Transverse colon (tissue), 4 donors: ENCODE measurements at regions not wholly inside any gene's neighbourhood (a gene's known extent, or its start where the extent isn't known, plus 50 kb on each side); places are given as distances from the start of the nearest gene placed in this dataset.

Source experiments
- CTCF ChIP-seq, 5 experiments: fragments of 200-600 bp in 3 of 5; fragments of 450-650 bp in 2 of 5; sonication (generic) in 3 of 5; IDR thresholded peaks; 1 replicate in 2 of 5; 2 replicates in 3 of 5; pipeline ENCODE4 v1.5.1; 2016 to 2017; ENCODE audit warnings: antibody characterized with exemption in 5 of 5, inconsistent platforms in 3 of 5, mild to moderate bottlenecking in 2 of 5, moderate library complexity in 1 of 5
- POLR2A ChIP-seq: fragments of 450-650 bp; IDR thresholded peaks from one replicate; pipeline ENCODE4 v1.6.1; 2016; ENCODE audit warnings: antibody characterized with exemption, mild to moderate bottlenecking, moderate library complexity
- POLR2AphosphoS5 ChIP-seq, 3 donors: sonication (generic); formaldehyde crosslinking; IDR thresholded peaks; one replicate each; pipeline ENCODE4 v1.6.1; 2016; ENCODE audit warnings: antibody characterized with exemption in 3 of 3

- no peak for TF ChIP-seq POLR2A
- no peak for TF ChIP-seq CTCF (IDR thresholded peaks at IDR 0.05)
- TF ChIP-seq POLR2AphosphoS5 (IDR thresholded peaks at IDR 0.05) = no peak
Measured at GRCh38 chr6:15993716-15994228, 135.1 kb upstream of the MYLIP start.
